Endothelial cell of umbilical vein (primary cell): ENCODE measurements at regions not wholly inside any gene's neighbourhood (a gene's known extent, or its start where the extent isn't known, plus 50 kb on each side); places are given as distances from the start of the nearest gene placed in this dataset.

Source experiments
- POLR2A ChIP-seq: IDR thresholded peaks from 2 replicates; pipeline ENCODE4 v1.6.1; 2012; ENCODE audit warnings: low read depth, mild to moderate bottlenecking, control low read depth, low read length
- TF ChIP-seq, protein P1 (sequence below), 2 donors: IDR thresholded peaks; 1 replicate in 1 of 2; 2 replicates in 1 of 2; pipeline ENCODE4 v1.5.1; 2011; ENCODE audit warnings: low read length in 2 of 2, mild to moderate bottlenecking in 2 of 2, moderate library complexity in 2 of 2, control low read depth in 1 of 2, inconsistent platforms in 1 of 2, low read depth in 1 of 2; ENCODE audit not compliant: insufficient read depth in 1 of 2; ENCODE audit errors: extremely low read depth in 1 of 2

DNA sequence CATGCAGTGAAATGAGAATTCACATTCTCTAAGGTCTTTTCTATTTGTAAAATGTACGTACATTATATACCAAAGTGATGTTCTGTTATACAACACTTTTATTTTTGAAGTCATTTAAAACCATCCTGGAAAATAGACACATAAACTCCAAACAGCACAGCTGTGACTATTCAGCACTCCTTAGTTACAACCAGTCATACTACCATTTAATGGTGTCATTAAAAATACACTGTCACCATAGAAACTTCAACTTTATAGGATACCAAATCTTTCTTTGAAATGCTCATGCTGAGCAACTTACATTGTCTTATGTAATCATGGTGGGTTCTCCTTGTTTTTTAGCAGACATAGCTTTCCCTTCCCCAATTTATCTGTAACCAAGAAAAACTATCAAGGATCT, 85.3 kb downstream of the METTL4 start:
- TF ChIP-seq, protein P1, sequence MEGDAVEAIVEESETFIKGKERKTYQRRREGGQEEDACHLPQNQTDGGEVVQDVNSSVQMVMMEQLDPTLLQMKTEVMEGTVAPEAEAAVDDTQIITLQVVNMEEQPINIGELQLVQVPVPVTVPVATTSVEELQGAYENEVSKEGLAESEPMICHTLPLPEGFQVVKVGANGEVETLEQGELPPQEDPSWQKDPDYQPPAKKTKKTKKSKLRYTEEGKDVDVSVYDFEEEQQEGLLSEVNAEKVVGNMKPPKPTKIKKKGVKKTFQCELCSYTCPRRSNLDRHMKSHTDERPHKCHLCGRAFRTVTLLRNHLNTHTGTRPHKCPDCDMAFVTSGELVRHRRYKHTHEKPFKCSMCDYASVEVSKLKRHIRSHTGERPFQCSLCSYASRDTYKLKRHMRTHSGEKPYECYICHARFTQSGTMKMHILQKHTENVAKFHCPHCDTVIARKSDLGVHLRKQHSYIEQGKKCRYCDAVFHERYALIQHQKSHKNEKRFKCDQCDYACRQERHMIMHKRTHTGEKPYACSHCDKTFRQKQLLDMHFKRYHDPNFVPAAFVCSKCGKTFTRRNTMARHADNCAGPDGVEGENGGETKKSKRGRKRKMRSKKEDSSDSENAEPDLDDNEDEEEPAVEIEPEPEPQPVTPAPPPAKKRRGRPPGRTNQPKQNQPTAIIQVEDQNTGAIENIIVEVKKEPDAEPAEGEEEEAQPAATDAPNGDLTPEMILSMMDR (IDR thresholded peaks at IDR 0.05; ENCODE audit: extremely low read depth in 1 of 2, insufficient read depth in 1 of 2, low read depth in 1 of 2, low read length in 2 of 2), result no peak
- TF ChIP-seq POLR2A, result no peak
